Sigmoid colon (tissue), 6 donors: ENCODE measurements at regions not wholly inside any gene's neighbourhood (a gene's known extent, or its start where the extent isn't known, plus 50 kb on each side); places are given as distances from the start of the nearest gene placed in this dataset.
A peak's percentile ranks its signal among the peaks of the same experiment; 100 is the strongest.

ENCODE experiments used
- DNase-seq: peaks from one replicate; pipeline ENCODE4 v3.0.0-alpha.2; 2019
- H3K27ac ChIP-seq, 4 donors: fragments of 200-600 bp; sonication (generic); one replicate each; pipeline ENCODE4 v1.5.1; 2016 to 2019; ENCODE audit warnings: mild to moderate bottlenecking in 1 of 4
- H3K27me3 ChIP-seq, 3 donors: fragments of 200-600 bp; sonication (generic); one replicate each; pipeline ENCODE4 v1.5.1; 2019; ENCODE audit warnings: mild to moderate bottlenecking in 1 of 3
- H3K36me3 ChIP-seq, 4 donors: fragments of 200-600 bp; sonication (generic); one replicate each; pipeline ENCODE4 v1.5.1; 2016 to 2019
- H3K4me1 ChIP-seq, 4 donors: fragments of 200-600 bp; sonication (generic); one replicate each; pipeline ENCODE4 v1.5.1; 2017 to 2019
- H3K4me3 ChIP-seq, 4 donors: fragments of 200-600 bp; sonication (generic); one replicate each; pipeline ENCODE4 v1.5.1; 2017 to 2019; ENCODE audit warnings: mild to moderate bottlenecking in 2 of 4, moderate library complexity in 1 of 4
- H3K9me3 ChIP-seq, 4 donors: fragments of 200-600 bp in 3 of 4; sonication (generic) in 3 of 4; one replicate each; pipeline versions ENCODE4 v1.5.1 to v1.6.1; 2013 to 2019
- EP300 ChIP-seq, 4 donors: sonication (generic); formaldehyde crosslinking; IDR thresholded peaks; one replicate each; pipeline ENCODE4 v1.6.1; 2017; ENCODE audit warnings: antibody characterized with exemption in 4 of 4
- POLR2A ChIP-seq, 2 donors: fragments of 450-650 bp; IDR thresholded peaks; one replicate each; pipeline ENCODE4 v1.6.1; 2016; ENCODE audit warnings: antibody characterized with exemption in 2 of 2, mild to moderate bottlenecking in 2 of 2, moderate library complexity in 2 of 2
- POLR2AphosphoS5 ChIP-seq, 4 donors: sonication (generic); formaldehyde crosslinking; IDR thresholded peaks; one replicate each; pipeline ENCODE4 v1.6.1; 2017; ENCODE audit warnings: antibody characterized with exemption in 4 of 4
- WGBS, 2 donors: extraction: QIAGEN DNeasy Blood & Tissue Kit; methylation state at CpG; one replicate each; pipeline ENCODE4 v1.1.7; 2013; 5-methylcytosine and 5-hydroxymethylcytosine counted together
- intact Hi-C: fragments of 100-400 bp; cut with DNase I; formaldehyde crosslinking; loops from one replicate; pipeline ENCODE4 v1.15.1; 2023
- TF ChIP-seq, protein P1 (sequence below), 4 experiments: fragments of 450-650 bp in 3 of 4; fragments of 200-600 bp in 1 of 4; IDR thresholded peaks; one replicate each; pipeline ENCODE4 v1.5.1; 2016 to 2019; ENCODE audit warnings: antibody characterized with exemption in 4 of 4, mild to moderate bottlenecking in 3 of 4, moderate library complexity in 2 of 4
- donor health status: healthy with polysubstance abuse.
- donor health status: healthy.

GRCh38 chr12:46483572-46484395 lies 111.2 kb upstream of the SLC38A2 start:
- intact Hi-C loops = no loop called here
- TF ChIP-seq POLR2A (IDR thresholded peaks at IDR 0.05) (no peak), POLR2AphosphoS5 (IDR thresholded peaks at IDR 0.05) (peak in 1 of 4 donors; percentile 15)
- DNase-seq = no peak
- 85 to 93% methylated on average over 4 of the region's 4 CpGs for WGBS, 2 donors
- Histone ChIP-seq H3K27ac (no peak overlapping the region), H3K36me3 (no peaks in the 10 kb centered on the region), H3K9me3 (no peaks in the 10 kb centered on the region), H3K4me1 (no peaks in the 10 kb centered on the region), H3K27me3 (no peaks in the 10 kb centered on the region), H3K4me3 (no peak overlapping the region)

DNA sequence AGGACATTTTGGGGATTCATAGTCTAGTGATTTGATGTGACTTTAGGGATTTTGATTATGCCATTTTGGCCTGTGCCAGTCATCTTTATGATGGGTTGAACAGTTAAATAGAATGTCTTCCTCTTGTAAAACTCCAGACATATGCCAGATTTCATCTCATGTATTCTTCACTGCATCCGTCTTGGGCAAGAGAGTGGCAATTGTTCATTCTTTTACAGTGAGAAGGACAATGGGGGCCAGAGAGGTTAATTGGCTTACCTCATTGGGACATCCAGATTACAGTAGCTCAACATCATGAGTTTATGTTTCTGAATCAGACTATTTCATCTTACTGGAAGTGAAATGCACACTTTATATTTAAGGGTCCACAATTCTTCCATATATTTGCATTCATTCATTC lies 108.2 kb upstream of the SLC38A2 start:
- intact Hi-C loops = no loop called here
- no peaks in the 10 kb centered on the region for H3K36me3 ChIP-seq
- no peak overlapping the region for H3K4me3 ChIP-seq
- 94 to 100% methylated on average over 1 of the region's 1 CpG for WGBS, 2 donors
- TF ChIP-seq POLR2A (IDR thresholded peaks at IDR 0.05) (no peak), POLR2AphosphoS5 (IDR thresholded peaks at IDR 0.05) (no peak), EP300 (IDR thresholded peaks at IDR 0.05) (no peak)
- TF ChIP-seq, protein P1, sequence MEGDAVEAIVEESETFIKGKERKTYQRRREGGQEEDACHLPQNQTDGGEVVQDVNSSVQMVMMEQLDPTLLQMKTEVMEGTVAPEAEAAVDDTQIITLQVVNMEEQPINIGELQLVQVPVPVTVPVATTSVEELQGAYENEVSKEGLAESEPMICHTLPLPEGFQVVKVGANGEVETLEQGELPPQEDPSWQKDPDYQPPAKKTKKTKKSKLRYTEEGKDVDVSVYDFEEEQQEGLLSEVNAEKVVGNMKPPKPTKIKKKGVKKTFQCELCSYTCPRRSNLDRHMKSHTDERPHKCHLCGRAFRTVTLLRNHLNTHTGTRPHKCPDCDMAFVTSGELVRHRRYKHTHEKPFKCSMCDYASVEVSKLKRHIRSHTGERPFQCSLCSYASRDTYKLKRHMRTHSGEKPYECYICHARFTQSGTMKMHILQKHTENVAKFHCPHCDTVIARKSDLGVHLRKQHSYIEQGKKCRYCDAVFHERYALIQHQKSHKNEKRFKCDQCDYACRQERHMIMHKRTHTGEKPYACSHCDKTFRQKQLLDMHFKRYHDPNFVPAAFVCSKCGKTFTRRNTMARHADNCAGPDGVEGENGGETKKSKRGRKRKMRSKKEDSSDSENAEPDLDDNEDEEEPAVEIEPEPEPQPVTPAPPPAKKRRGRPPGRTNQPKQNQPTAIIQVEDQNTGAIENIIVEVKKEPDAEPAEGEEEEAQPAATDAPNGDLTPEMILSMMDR (IDR thresholded peaks at IDR 0.05) = no peak
- no peak for DNase-seq
- H3K4me1 ChIP-seq = peaks cover 0 to 6% (median 0%) of the 10 kb centered on the region in 4 donors
- no peaks in the 10 kb centered on the region for H3K27me3 ChIP-seq
- no peaks in the 10 kb centered on the region for H3K9me3 ChIP-seq
- no peak overlapping the region for H3K27ac ChIP-seq

- no peak for TF ChIP-seq POLR2AphosphoS5 (IDR thresholded peaks at IDR 0.05)
- no peak for TF ChIP-seq EP300 (IDR thresholded peaks at IDR 0.05)
- no peak for TF ChIP-seq POLR2A (IDR thresholded peaks at IDR 0.05)
- TF ChIP-seq, protein P1 (IDR thresholded peaks at IDR 0.05) = no peak
- WGBS, 2 donors = 92 to 99% methylated on average over 3 of the region's 3 CpGs
- Histone ChIP-seq H3K9me3 (no peaks in the 10 kb centered on the region), H3K4me1 (peaks cover 0 to 6% (median 0%) of the 10 kb centered on the region in 4 donors), H3K4me3 (no peak overlapping the region), H3K27me3 (no peaks in the 10 kb centered on the region), H3K27ac (no peak overlapping the region), H3K36me3 (no peaks in the 10 kb centered on the region)
- no peak for DNase-seq
- intact Hi-C loops = no loop called here
Measured at GRCh38 chr12:46480316-46480715, 107.7 kb upstream of the SLC38A2 start.

DNA sequence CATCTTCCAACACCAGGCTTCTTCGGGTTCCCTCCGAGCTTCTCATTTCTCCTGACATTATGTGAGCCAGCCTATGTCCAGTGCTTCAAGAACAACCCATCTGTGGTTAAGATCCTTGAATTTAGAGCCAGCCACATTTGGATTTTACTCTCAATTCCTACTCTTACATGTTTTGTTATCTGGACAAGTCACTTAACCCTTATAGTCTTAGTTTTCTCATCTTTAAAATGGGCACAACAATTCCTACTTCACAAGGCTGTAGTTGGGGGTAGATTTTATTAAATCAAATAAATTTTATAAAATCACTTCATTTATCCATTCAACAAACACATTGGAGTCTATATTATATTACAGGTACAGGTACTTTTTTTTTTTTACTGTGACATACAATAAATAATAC lies 105.5 kb upstream of the SLC38A2 start:
- intact Hi-C loops = loop anchor here (5.0 to 10.0 kb wide), 2 partner anchors 39 to 177 kb away; no protein-coding TSS in a partner anchor

DNA sequence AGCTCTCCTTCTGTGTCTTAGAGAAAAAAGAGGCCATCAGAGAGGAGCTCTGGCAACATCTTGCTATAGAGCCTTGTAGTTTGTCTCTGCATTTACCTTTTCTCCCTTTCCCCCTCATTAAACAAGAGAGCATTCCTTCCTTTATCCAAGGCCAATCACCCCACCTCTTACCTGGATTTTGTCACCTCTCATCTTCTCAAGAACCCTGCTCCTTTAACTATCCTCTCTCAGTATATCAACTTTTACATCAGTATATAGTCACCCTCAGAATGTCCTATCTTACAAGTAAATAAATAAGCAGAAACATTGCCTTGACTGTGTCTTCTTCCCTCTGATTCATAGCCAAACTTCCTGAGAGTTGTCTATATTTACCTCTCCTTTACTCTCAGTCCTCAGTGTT lies 105.0 kb upstream of the SLC38A2 start:
- TF ChIP-seq, protein P1 (IDR thresholded peaks at IDR 0.05) = no peak
- TF ChIP-seq POLR2AphosphoS5 (IDR thresholded peaks at IDR 0.05) = no peak
- no peak for TF ChIP-seq EP300 (IDR thresholded peaks at IDR 0.05)
- TF ChIP-seq POLR2A (IDR thresholded peaks at IDR 0.05) = no peak
- Histone ChIP-seq H3K27me3 (no peaks in the 10 kb centered on the region), H3K27ac (no peak overlapping the region), H3K36me3 (no peaks in the 10 kb centered on the region), H3K9me3 (no peaks in the 10 kb centered on the region), H3K4me3 (no peak overlapping the region), H3K4me1 (peaks cover 0 to 30% (median 22%) of the 10 kb centered on the region in 4 donors)
- intact Hi-C loops = loop anchor here (5.0 to 10.0 kb wide), 2 partner anchors 40 to 177 kb away; no protein-coding TSS in a partner anchor
- no peak for DNase-seq

More for the DNA sequence above, 105.5 kb upstream of the SLC38A2 start:
- WGBS, 2 donors = 95% methylated on average over 2 of the region's 2 CpGs
- no peak for DNase-seq
- H3K27ac ChIP-seq = no peak overlapping the region
- no peaks in the 10 kb centered on the region for H3K36me3 ChIP-seq
- no peak for TF ChIP-seq EP300 (IDR thresholded peaks at IDR 0.05)
- no peak for TF ChIP-seq POLR2AphosphoS5 (IDR thresholded peaks at IDR 0.05)
- TF ChIP-seq, protein P1 (IDR thresholded peaks at IDR 0.05) = no peak
- no peak for TF ChIP-seq POLR2A (IDR thresholded peaks at IDR 0.05)
- H3K4me1 ChIP-seq = peaks cover 0 to 24% (median 16%) of the 10 kb centered on the region in 4 donors
- no peaks in the 10 kb centered on the region for H3K27me3 ChIP-seq
- H3K4me3 ChIP-seq = no peak overlapping the region
- no peaks in the 10 kb centered on the region for H3K9me3 ChIP-seq
